Panc1 (cell line): ENCODE measurements at regions not wholly inside any gene's neighbourhood (a gene's known extent, or its start where the extent isn't known, plus 50 kb on each side); places are given as distances from the start of the nearest gene placed in this dataset.

Experiments used
- ATAC-seq: fragments of 200-7000 bp; cut with Tn5 transposase; 2 replicates; pipeline ENCODE4 v1.9.1; 2020; ENCODE audit warnings: mild to moderate bottlenecking, moderate library complexity
- BruUV-seq: library from RNA; stranded (reverse); fragments of 400-500 nt; replicated peaks from 2 replicates; lab custom pipeline; 2021; lab: Mats Ljungman, UMichigan
- CTCF ChIA-PET: fragments of 300-600 bp; sonication (Branson Sonifier 250); formaldehyde crosslinking; loops from one replicate; lab custom pipeline; 2022; ENCODE audit warnings: antibody characterized with exemption; lab: Charles Lee
- POLR2A ChIA-PET: fragments of 300-600 bp; sonication (Branson Sonifier 250); formaldehyde crosslinking; loops from one replicate; lab custom pipeline; 2022; ENCODE audit warnings: antibody characterized with exemption; lab: Charles Lee
- DNase-seq: peaks from one replicate; pipeline ENCODE4 v3.0.0-alpha.2; 2010; ENCODE audit warnings: low read depth, low spot score
- H3K27ac ChIP-seq: 2 replicates; pipeline ENCODE4 v1.5.1; 2011; ENCODE audit warnings: mild to moderate bottlenecking, low read length, inconsistent platforms
- H3K27me3 ChIP-seq: fragments of 200-500 bp; sonication (Bioruptor generic); 2 replicates; pipeline ENCODE4 v1.6.0; 2014; ENCODE audit warnings: low read length, inconsistent platforms; ENCODE audit not compliant: control insufficient read depth, insufficient read depth
- H3K36me3 ChIP-seq: fragments of 200-500 bp; sonication (Bioruptor generic); 2 replicates; pipeline ENCODE4 v1.5.1; 2014; ENCODE audit warnings: inconsistent platforms, mild to moderate bottlenecking, low read length, moderate library complexity; ENCODE audit not compliant: control insufficient read depth, insufficient read depth
- H3K4me1 ChIP-seq: 2 replicates; pipeline ENCODE4 v1.5.1; 2011; ENCODE audit warnings: inconsistent platforms, mild to moderate bottlenecking, low read length, moderate library complexity; ENCODE audit not compliant: control insufficient read depth, insufficient read depth
- H3K4me3 ChIP-seq, 2 experiments: 2 replicates each; pipeline ENCODE4 v1.5.1; 2011 to 2012; ENCODE audit warnings: low read depth in 2 of 2, low read length in 2 of 2, mild to moderate bottlenecking in 2 of 2, inconsistent platforms in 1 of 2, moderate library complexity in 1 of 2
- H3K9me3 ChIP-seq: fragments of 200-500 bp; sonication (Bioruptor generic); 2 replicates; pipeline ENCODE4 v1.5.1; 2014; ENCODE audit warnings: low read depth, mild to moderate bottlenecking, inconsistent platforms, low read length, moderate library complexity; ENCODE audit not compliant: control insufficient read depth, insufficient read depth
- POLR2AphosphoS5 ChIP-seq: IDR thresholded peaks from 2 replicates; pipeline ENCODE4 v1.6.1; 2012; ENCODE audit warnings: mild to moderate bottlenecking, low read depth, low read length, moderate library complexity
- SIN3A ChIP-seq: IDR thresholded peaks from 2 replicates; pipeline ENCODE4 v1.6.1; 2012; ENCODE audit warnings: low read depth, mild to moderate bottlenecking, low read length, moderate library complexity, borderline replicate concordance; ENCODE audit not compliant: insufficient read depth
- TCF7L2 ChIP-seq: IDR thresholded peaks from 2 replicates; pipeline ENCODE4 v1.6.1; 2011; ENCODE audit warnings: mild to moderate bottlenecking, low read depth, low read length, inconsistent platforms
- in situ Hi-C: cut with HindIII; loops from 2 replicates; pipeline ENCODE4 v1.10.0; 2016; ENCODE audit warnings: low sequenced_read_pairs, low pct_unique_long_range_greater_than_20kb
- intact Hi-C: fragments of 100-400 bp; cut with micrococcal nuclease; formaldehyde crosslinking; loops from one replicate; pipeline ENCODE4 v1.10.0; 2022; ENCODE audit not compliant: unreplicated experiment
- TF ChIP-seq, protein P1 (sequence below), 2 experiments: IDR thresholded peaks; 2 replicates each; pipeline ENCODE4 v1.6.1; 2011 to 2012; ENCODE audit warnings: low read depth in 2 of 2, control low read depth in 1 of 2, low read length in 1 of 2, mild to moderate bottlenecking in 1 of 2, moderate library complexity in 1 of 2; ENCODE audit not compliant: insufficient read depth in 1 of 2
- TF ChIP-seq, protein P2 (sequence below): fragments of 450-650 bp; IDR thresholded peaks from 2 replicates; pipeline ENCODE4 v1.5.1; 2017; ENCODE audit warnings: mild to moderate bottlenecking

- intact Hi-C loops = no loop called here
- Histone ChIP-seq H3K4me3 (no peak overlapping the region), H3K9me3 (no peaks in the 10 kb centered on the region), H3K27ac (no peak overlapping the region), H3K27me3 (no peaks in the 10 kb centered on the region), H3K36me3 (no peaks in the 10 kb centered on the region), H3K4me1 (no peaks in the 10 kb centered on the region)
- ChIA-PET POLR2A (no interaction called here), CTCF (no interaction called here)
- no peak for ATAC-seq
- TF ChIP-seq, protein P1, sequence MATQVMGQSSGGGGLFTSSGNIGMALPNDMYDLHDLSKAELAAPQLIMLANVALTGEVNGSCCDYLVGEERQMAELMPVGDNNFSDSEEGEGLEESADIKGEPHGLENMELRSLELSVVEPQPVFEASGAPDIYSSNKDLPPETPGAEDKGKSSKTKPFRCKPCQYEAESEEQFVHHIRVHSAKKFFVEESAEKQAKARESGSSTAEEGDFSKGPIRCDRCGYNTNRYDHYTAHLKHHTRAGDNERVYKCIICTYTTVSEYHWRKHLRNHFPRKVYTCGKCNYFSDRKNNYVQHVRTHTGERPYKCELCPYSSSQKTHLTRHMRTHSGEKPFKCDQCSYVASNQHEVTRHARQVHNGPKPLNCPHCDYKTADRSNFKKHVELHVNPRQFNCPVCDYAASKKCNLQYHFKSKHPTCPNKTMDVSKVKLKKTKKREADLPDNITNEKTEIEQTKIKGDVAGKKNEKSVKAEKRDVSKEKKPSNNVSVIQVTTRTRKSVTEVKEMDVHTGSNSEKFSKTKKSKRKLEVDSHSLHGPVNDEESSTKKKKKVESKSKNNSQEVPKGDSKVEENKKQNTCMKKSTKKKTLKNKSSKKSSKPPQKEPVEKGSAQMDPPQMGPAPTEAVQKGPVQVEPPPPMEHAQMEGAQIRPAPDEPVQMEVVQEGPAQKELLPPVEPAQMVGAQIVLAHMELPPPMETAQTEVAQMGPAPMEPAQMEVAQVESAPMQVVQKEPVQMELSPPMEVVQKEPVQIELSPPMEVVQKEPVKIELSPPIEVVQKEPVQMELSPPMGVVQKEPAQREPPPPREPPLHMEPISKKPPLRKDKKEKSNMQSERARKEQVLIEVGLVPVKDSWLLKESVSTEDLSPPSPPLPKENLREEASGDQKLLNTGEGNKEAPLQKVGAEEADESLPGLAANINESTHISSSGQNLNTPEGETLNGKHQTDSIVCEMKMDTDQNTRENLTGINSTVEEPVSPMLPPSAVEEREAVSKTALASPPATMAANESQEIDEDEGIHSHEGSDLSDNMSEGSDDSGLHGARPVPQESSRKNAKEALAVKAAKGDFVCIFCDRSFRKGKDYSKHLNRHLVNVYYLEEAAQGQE (IDR thresholded peaks at IDR 0.05; ENCODE audit: insufficient read depth in 1 of 2, low read depth in 2 of 2, low read length in 1 of 2) = no peak
- TF ChIP-seq, protein P2, sequence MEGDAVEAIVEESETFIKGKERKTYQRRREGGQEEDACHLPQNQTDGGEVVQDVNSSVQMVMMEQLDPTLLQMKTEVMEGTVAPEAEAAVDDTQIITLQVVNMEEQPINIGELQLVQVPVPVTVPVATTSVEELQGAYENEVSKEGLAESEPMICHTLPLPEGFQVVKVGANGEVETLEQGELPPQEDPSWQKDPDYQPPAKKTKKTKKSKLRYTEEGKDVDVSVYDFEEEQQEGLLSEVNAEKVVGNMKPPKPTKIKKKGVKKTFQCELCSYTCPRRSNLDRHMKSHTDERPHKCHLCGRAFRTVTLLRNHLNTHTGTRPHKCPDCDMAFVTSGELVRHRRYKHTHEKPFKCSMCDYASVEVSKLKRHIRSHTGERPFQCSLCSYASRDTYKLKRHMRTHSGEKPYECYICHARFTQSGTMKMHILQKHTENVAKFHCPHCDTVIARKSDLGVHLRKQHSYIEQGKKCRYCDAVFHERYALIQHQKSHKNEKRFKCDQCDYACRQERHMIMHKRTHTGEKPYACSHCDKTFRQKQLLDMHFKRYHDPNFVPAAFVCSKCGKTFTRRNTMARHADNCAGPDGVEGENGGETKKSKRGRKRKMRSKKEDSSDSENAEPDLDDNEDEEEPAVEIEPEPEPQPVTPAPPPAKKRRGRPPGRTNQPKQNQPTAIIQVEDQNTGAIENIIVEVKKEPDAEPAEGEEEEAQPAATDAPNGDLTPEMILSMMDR = no peak
- TF ChIP-seq POLR2AphosphoS5 = no peak
- no peak for TF ChIP-seq SIN3A
- no peak for TF ChIP-seq TCF7L2
- no TSS peak for BruUV-seq
- no peak for DNase-seq
- in situ Hi-C loops = no loop called here
Observed at GRCh38 chrX:27251369-27251768, 211.8 kb downstream of the PPP4R3C start.

DNA sequence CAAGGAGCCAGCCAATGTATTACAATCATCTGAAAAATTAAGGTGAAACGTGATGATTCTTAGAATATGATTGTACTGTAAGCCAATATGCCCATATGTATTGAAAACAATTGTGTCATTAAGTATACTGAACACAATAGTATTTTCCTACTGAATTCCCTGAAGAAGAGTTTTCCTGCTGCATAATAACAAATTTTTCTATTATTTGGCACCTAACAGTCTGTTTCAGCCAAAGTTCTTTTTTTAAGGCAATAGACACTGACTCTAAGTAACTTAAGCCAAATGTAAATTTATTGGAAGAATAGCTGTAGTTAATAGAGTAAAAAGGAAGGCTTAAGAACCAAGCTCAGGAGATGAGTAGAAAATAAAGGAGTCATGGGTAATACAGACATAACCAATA, 220.6 kb downstream of the PPP4R3C start:
- no peak overlapping the region for H3K4me3 ChIP-seq
- no peaks in the 10 kb centered on the region for H3K36me3 ChIP-seq
- no peaks in the 10 kb centered on the region for H3K27me3 ChIP-seq
- ChIA-PET CTCF (no interaction called here), POLR2A (no interaction called here)
- intact Hi-C loops = no loop called here
- DNase-seq (no peak), ATAC-seq (no peak)
- no peak overlapping the region for H3K27ac ChIP-seq
- no peaks in the 10 kb centered on the region for H3K4me1 ChIP-seq
- in situ Hi-C loops = no loop called here
- TF ChIP-seq, protein P1 (IDR thresholded peaks at IDR 0.05; ENCODE audit: insufficient read depth in 1 of 2, low read depth in 2 of 2, low read length in 1 of 2) = no peak
- TF ChIP-seq POLR2AphosphoS5 (no peak), SIN3A (no peak)
- no TSS peak for BruUV-seq
- no peaks in the 10 kb centered on the region for H3K9me3 ChIP-seq
